H1 (cell line): ENCODE measurements at regions not wholly inside any gene's neighbourhood (a gene's known extent, or its start where the extent isn't known, plus 50 kb on each side); places are given as distances from the start of the nearest gene placed in this dataset.

Experiments used
- CTCF ChIA-PET: fragments of 300-600 bp; sonication (Branson Sonifier 250); formaldehyde crosslinking; loops from one replicate; lab custom pipeline; 2021; ENCODE audit not compliant: partially characterized antibody; lab: Charles Lee
- POLR2A ChIA-PET: fragments of 300-600 bp; sonication (Branson Sonifier 250); formaldehyde crosslinking; loops from one replicate; lab custom pipeline; 2021; ENCODE audit warnings: inconsistent platforms; ENCODE audit not compliant: partially characterized antibody; lab: Charles Lee
- DNase-seq, 2 experiments: peaks; one replicate each; pipeline versions ENCODE4 v3.0.0 to v3.0.0-alpha.2; 2010 to 2022; ENCODE audit warnings: low spot score in 2 of 2, low read depth in 1 of 2, mixed read lengths in 1 of 2
- FAIRE-seq: peaks from 2 replicates; lab custom pipeline; 2011; peaks lifted over from hg19 to GRCh38; lab: Jason Lieb, UNC
- H2AFZ ChIP-seq: 2 replicates; pipeline ENCODE4 v1.8.1; 2012; ENCODE audit warnings: low read length, inconsistent platforms
- H2AK5ac ChIP-seq: 2 replicates; pipeline ENCODE4 v1.6.1; 2013; ENCODE audit warnings: low read depth, low read length
- H2BK120ac ChIP-seq: replicated peaks from 2 replicates; pipeline ENCODE3; 2013; ENCODE audit warnings: low read depth, low read length, inconsistent platforms
- H2BK12ac ChIP-seq: 2 replicates; pipeline ENCODE4 v1.6.1; 2013; ENCODE audit warnings: low read depth, low read length
- H2BK15ac ChIP-seq: 2 replicates; pipeline ENCODE4 v1.6.1; 2013; ENCODE audit warnings: low read length
- H2BK20ac ChIP-seq: 2 replicates; pipeline ENCODE4 v1.6.1; 2013; ENCODE audit warnings: low read length
- H2BK5ac ChIP-seq: 2 replicates; pipeline ENCODE4 v1.6.1; 2013; ENCODE audit warnings: low read depth, low read length
- H3K14ac ChIP-seq: 2 replicates; pipeline ENCODE4 v1.6.1; 2013; ENCODE audit warnings: inconsistent platforms; ENCODE audit not compliant: insufficient read length
- H3K18ac ChIP-seq: 2 replicates; pipeline ENCODE4 v1.6.1; 2013; ENCODE audit warnings: low read length; ENCODE audit errors: extremely low read depth
- H3K23ac ChIP-seq: 2 replicates; pipeline ENCODE4 v1.6.1; 2013; ENCODE audit warnings: inconsistent platforms; ENCODE audit not compliant: insufficient read length
- H3K23me2 ChIP-seq: 2 replicates; pipeline ENCODE4 v1.6.1; 2013; ENCODE audit warnings: low read depth, low read length
- H3K27ac ChIP-seq: 2 replicates; pipeline ENCODE4 v1.6.1; 2011; ENCODE audit warnings: low read depth, low read length, inconsistent platforms
- H3K27me3 ChIP-seq, 4 experiments: replicated peaks in 1 of 4; 1 replicate in 1 of 4; 2 replicates in 3 of 4; pipeline versions ENCODE4 v1.6.1 to v1.8.1; 2011 to 2013; ENCODE audit warnings: low read length in 3 of 4, mild to moderate bottlenecking in 3 of 4, inconsistent platforms in 2 of 4, mixed read lengths in 2 of 4, moderate library complexity in 1 of 4; ENCODE audit not compliant: control insufficient read depth in 3 of 4, insufficient read depth in 3 of 4; ENCODE audit errors: extremely low read depth in 1 of 4
- H3K36me3 ChIP-seq, 4 experiments: 2 replicates each; pipeline versions ENCODE4 v1.6.1 to v1.8.1; 2011 to 2013; ENCODE audit warnings: mild to moderate bottlenecking in 4 of 4, low read length in 3 of 4, moderate library complexity in 2 of 4, control low read depth in 1 of 4, inconsistent platforms in 1 of 4; ENCODE audit not compliant: insufficient read depth in 4 of 4, control insufficient read depth in 2 of 4
- H3K4ac ChIP-seq: replicated peaks from 2 replicates; pipeline ENCODE3; 2013; ENCODE audit warnings: low read length, low read depth, mixed read lengths, inconsistent platforms; ENCODE audit not compliant: insufficient read length
- H3K4me1 ChIP-seq, 4 experiments: replicated peaks in 1 of 4; 1 replicate in 1 of 4; 2 replicates in 3 of 4; pipeline versions ENCODE4 v1.6.1 to v1.8.1; 2011 to 2013; ENCODE audit warnings: low read length in 3 of 4, inconsistent platforms in 2 of 4, mixed read lengths in 1 of 4; ENCODE audit not compliant: insufficient read depth in 4 of 4, control insufficient read depth in 3 of 4
- H3K4me2 ChIP-seq, 2 experiments: 2 replicates each; pipeline versions ENCODE4 v1.6.1 to v1.8.1; 2011 to 2013; ENCODE audit warnings: low read depth in 2 of 2, low read length in 2 of 2, control low read depth in 1 of 2, inconsistent platforms in 1 of 2, mild to moderate bottlenecking in 1 of 2; ENCODE audit not compliant: insufficient read depth in 1 of 2
- H3K4me3 ChIP-seq, 4 experiments: fragments of 200-600, 300-600 bp in 1 of 4; sonication (generic), shearing (Covaris generic), sonication (Bioruptor Twin) in 1 of 4; 2 replicates each; pipeline versions ENCODE4 v1.5.1 to v1.8.1; 2011 to 2016; ENCODE audit warnings: low read length in 4 of 4, low read depth in 3 of 4, control low read depth in 2 of 4, inconsistent platforms in 2 of 4, mild to moderate bottlenecking in 2 of 4, mixed read lengths in 1 of 4, moderate library complexity in 1 of 4; ENCODE audit not compliant: insufficient read depth in 2 of 4; ENCODE audit errors: extremely low read depth in 1 of 4
- H3K56ac ChIP-seq: replicated peaks from 2 replicates; pipeline ENCODE3; 2013; ENCODE audit warnings: low read depth, mild to moderate bottlenecking, mixed read lengths, low read length, inconsistent platforms; ENCODE audit not compliant: insufficient read length
- H3K79me1 ChIP-seq: 2 replicates; pipeline ENCODE4 v1.6.1; 2013; ENCODE audit warnings: low read depth, low read length, control low read depth
- H3K79me2 ChIP-seq, 2 experiments: 2 replicates each; pipeline versions ENCODE4 v1.6.1 to v1.8.1; 2012 to 2013; ENCODE audit warnings: low read length in 2 of 2, mild to moderate bottlenecking in 2 of 2, inconsistent platforms in 1 of 2; ENCODE audit not compliant: insufficient read depth in 2 of 2, control insufficient read depth in 1 of 2
- H3K9ac ChIP-seq, 4 experiments: replicated peaks in 1 of 4; 1 replicate in 1 of 4; 2 replicates in 3 of 4; pipeline versions ENCODE4 v1.6.1 to v1.8.1; 2011 to 2013; ENCODE audit warnings: low read depth in 3 of 4, low read length in 3 of 4, control low read depth in 2 of 4, mild to moderate bottlenecking in 2 of 4, moderate library complexity in 2 of 4, inconsistent platforms in 1 of 4; ENCODE audit errors: extremely low read depth in 1 of 4
- H3K9me3 ChIP-seq, 2 experiments: 2 replicates each; pipeline versions ENCODE4 v1.6.1 to v1.8.1; 2012 to 2013; ENCODE audit warnings: mild to moderate bottlenecking in 2 of 2, moderate library complexity in 2 of 2, control low read depth in 1 of 2, inconsistent platforms in 1 of 2, low read depth in 1 of 2, low read length in 1 of 2, mixed read lengths in 1 of 2; ENCODE audit not compliant: insufficient read depth in 2 of 2
- H4K20me1 ChIP-seq, 2 experiments: replicated peaks in 1 of 2; 2 replicates each; pipeline versions ENCODE3 to v1.8.1; 2011 to 2013; ENCODE audit warnings: inconsistent platforms in 2 of 2, low read length in 2 of 2, mild to moderate bottlenecking in 1 of 2; ENCODE audit not compliant: insufficient read depth in 2 of 2, control insufficient read depth in 1 of 2
- H4K5ac ChIP-seq: 2 replicates; pipeline ENCODE4 v1.6.1; 2013; ENCODE audit warnings: low read length, low read depth, mixed read lengths, inconsistent platforms; ENCODE audit not compliant: insufficient read length
- H4K8ac ChIP-seq: 2 replicates; pipeline ENCODE4 v1.8.0; 2013; ENCODE audit warnings: mild to moderate bottlenecking, moderate library complexity, low read length, inconsistent platforms; ENCODE audit not compliant: insufficient read depth; ENCODE audit errors: extremely low read depth
- H4K91ac ChIP-seq: replicated peaks from 2 replicates; pipeline ENCODE3; 2013; ENCODE audit warnings: low read length, mixed read lengths, inconsistent platforms; ENCODE audit not compliant: insufficient read length
- RAD21 ChIP-seq, 2 experiments: IDR thresholded peaks in 1 of 2; conservative IDR thresholded peaks in 1 of 2; 2 replicates each; pipeline ENCODE4 v1.6.1; 2011; ENCODE audit warnings: low read depth in 2 of 2, low read length in 2 of 2, improper control_type of control experiment in 1 of 2, inconsistent platforms in 1 of 2, mild to moderate bottlenecking in 1 of 2, moderate library complexity in 1 of 2
- WGBS, 2 experiments: shearing (Covaris generic) in 1 of 2; methylation state at CpG; one replicate each; pipeline versions ENCODE4 v1.1.6 to v1.1.7; 2013 to 2015; ENCODE audit warnings: low lambda C conversion rate in 2 of 2, mixed read lengths in 2 of 2, inconsistent platforms in 1 of 2, low coverage in 1 of 2, missing lambda C conversion rate in 1 of 2; ENCODE audit not compliant: insufficient replicate concordance in 2 of 2, insufficient coverage in 1 of 2, insufficient read length in 1 of 2; ENCODE audit errors: extremely low coverage in 1 of 2, missing lambda C conversion rate in 1 of 2; 5-methylcytosine and 5-hydroxymethylcytosine counted together

DNA sequence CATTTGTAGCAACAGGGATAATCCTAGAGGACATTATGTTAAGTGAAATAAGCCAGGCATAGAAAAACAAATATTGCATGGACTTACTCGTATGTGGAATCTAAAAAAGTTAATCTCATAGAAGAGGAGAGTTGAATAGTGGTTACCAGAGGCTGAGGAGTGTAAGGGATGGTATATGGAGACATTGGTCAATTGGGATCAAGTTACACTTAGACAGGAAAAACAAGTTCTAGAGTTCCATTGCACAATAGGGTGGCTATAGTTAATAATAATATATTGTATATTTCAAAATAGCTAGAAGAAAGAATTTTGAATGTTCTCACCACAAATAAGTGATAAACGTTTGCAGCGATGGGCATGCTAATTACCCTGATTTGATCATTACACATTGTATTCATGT lies 354.6 kb downstream of the SEC16B start:
- H3K4me1 ChIP-seq: no peaks in the 10 kb centered on the region
- no peak overlapping the region for H3K56ac ChIP-seq
- H3K14ac ChIP-seq: no peak overlapping the region
- POLR2A ChIA-PET: no interaction called here
- H3K4me3 ChIP-seq: no peak overlapping the region
- H3K36me3 ChIP-seq: no peaks in the 10 kb centered on the region
- H3K4ac ChIP-seq: no peak overlapping the region
- no peaks in the 10 kb centered on the region for H3K23me2 ChIP-seq
- DNase-seq (no peak), FAIRE-seq (no peak)
- no peak overlapping the region for H2BK5ac ChIP-seq
- H2BK12ac ChIP-seq: no peak overlapping the region
- no peak for TF ChIP-seq RAD21 (IDR thresholded peaks at IDR 0.05 in 1 of 2, conservative IDR thresholded peaks at IDR 0.05 in 1 of 2; ENCODE audit: low read depth in 2 of 2, low read length in 2 of 2)
- no peaks in the 10 kb centered on the region; the same call in 1 of the 2 replicates for H3K79me1 ChIP-seq
- H3K79me2 ChIP-seq: no peaks in the 10 kb centered on the region
- no peaks in the 10 kb centered on the region for H4K20me1 ChIP-seq
- no peak overlapping the region for H3K23ac ChIP-seq
- no peak overlapping the region for H2AK5ac ChIP-seq
- 94% methylated on average over 3 of the region's 3 CpGs; no CpG with 5 or more reads in 1 of the 2 experiments for WGBS, 2 experiments
- no peaks in the 10 kb centered on the region for H3K27me3 ChIP-seq
- no peak overlapping the region for H2BK15ac ChIP-seq
- no peak overlapping the region for H3K4me2 ChIP-seq
- H3K9me3 ChIP-seq: no peaks in the 10 kb centered on the region
- no peak overlapping the region for H3K18ac ChIP-seq
- no peak overlapping the region for H2AFZ ChIP-seq
- no peak overlapping the region for H2BK120ac ChIP-seq
- no peak overlapping the region for H3K9ac ChIP-seq
- no peak overlapping the region for H2BK20ac ChIP-seq
- no peak overlapping the region for H4K5ac ChIP-seq
- no peak overlapping the region for H4K8ac ChIP-seq
- H4K91ac ChIP-seq: no peak overlapping the region
- CTCF ChIA-PET: no interaction called here
- no peak overlapping the region for H3K27ac ChIP-seq
